Activated T-cell treated with anti-CD3 and anti-CD28 coated beads, Interleukin-2, amount 50 U/mL, for 1 hour (primary cell): ENCODE measurements at regions not wholly inside any gene's neighbourhood (a gene's known extent, or its start where the extent isn't known, plus 50 kb on each side); places are given as distances from the start of the nearest gene placed in this dataset.
"Not testable (repeated sequence)": the region's sequence is repeated elsewhere in the genome, so short reads cannot be mapped to it uniquely, and the experiment has no call there.

Source experiments
- DNase-seq: peaks from one replicate; pipeline ENCODE4 v3.0.0-alpha.2; 2020

DNA sequence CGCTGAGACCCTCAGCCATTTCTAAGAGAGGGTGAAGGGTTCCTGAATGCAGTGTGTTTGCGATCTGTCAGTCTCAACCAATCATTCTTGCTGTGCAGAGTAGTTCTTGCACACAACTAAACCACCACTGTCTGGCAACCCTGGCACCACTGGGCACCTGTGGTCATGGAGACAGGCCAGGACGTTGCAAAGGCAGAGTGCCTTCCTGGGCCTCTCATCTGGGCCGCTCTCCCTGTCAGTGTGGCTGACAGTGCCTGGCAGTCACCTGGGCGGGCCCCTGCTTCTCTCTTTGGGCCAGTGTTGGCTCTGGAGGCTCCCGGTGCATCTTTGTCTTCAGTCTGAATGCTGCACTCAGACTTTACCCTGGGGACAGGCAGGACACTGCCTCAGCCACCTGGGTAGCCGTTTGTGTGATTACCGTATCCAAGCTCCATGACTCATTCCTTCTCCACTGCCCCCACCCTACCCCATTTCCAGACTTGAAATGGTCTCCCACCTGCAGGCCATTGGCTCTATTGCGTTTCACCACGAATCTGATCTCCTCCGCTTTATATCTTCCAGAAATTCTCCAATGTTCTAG is 104.6 kb upstream of the KLF13 start:
- no peak for DNase-seq

DNA sequence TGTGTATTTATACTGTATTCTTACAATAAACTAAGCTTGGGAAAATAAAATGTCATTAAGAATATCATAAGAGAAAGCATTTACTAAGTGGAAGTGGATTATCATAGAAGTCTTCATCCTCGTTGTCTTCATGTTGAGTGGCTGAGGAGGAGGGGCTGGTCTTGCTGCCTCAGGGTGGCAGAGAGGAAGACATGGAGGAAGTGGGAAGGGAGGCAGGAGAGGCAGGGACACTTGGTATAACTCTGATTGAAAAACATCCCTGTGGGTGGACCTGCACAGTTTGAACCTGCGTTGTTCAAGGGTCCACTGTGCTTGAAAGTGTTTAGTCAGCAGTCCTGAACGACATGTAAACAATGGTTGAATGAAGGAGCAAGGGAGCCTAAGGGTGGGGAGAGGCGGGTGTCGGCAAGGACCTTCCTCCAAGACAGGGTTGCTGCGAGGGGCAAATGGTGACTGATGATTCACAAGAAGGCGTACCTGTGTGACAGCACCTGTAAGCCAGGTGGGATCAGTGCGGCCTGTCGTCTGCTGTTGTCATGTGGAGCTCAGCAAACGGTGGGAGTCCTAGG is 103.8 kb upstream of the KLF13 start:
- no peak for DNase-seq

DNA sequence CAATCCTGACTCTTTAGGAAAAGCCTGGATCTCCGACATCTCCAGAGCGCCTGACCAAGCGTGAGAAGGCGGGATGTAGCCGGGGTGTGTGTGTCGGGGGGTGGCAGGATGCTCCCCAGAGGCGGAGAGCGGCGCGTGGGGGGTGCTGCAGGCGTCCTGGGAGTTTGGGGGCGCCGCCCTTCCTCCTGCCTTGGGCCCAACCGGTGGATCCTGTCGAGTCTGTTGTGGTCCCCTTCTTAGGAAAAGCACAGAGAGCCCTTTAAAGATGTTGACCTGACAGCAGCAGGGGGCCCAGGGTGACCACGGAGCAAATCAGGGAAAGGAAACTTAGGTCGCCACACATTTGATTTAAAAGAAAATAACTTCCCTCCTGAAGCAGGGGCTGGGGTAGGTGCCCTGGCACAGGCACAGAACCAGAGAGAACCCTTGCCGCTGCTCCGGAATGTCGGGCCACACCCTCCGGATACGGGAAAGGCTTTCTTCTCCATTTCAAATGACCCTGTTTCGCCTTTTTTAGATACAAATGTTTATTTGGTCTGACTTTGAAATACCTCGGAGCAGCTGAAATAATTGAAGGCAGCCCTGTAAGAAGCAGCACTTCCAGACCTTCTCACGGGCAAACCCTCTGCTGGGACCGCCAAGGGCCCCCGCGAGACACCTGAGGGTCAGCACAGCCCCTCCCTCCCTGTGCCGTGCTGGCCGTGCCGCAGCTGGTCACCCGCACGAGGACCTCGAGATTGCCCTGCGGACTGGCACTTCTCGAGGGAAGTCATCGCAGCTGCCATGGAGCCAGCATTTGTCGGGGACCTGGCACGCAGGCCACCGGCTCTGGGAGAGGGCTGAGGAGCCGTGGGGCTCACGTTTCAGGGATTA is 102.9 kb upstream of the KLF13 start:
- DNase-seq: no peak

DNA sequence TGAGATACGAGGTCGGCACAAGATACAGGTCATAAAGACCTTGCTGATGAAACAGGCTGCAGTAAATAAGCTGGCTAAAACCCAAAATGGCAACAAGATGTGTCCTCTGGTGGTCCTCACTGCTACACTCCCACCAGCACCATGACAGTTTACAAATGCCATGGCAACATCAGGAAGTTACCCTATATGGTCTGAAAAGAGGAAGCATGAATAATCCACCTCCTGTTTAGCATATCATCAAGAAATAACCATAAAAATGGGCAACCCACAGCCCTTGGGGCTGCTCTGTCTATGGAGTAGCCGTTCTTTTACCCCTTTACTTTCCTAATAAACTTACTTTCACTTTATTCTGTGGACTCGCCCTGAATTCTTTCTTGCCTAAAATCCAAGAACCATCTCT is 102.0 kb upstream of the KLF13 start:
- DNase-seq: not testable (repeated sequence)

DNA sequence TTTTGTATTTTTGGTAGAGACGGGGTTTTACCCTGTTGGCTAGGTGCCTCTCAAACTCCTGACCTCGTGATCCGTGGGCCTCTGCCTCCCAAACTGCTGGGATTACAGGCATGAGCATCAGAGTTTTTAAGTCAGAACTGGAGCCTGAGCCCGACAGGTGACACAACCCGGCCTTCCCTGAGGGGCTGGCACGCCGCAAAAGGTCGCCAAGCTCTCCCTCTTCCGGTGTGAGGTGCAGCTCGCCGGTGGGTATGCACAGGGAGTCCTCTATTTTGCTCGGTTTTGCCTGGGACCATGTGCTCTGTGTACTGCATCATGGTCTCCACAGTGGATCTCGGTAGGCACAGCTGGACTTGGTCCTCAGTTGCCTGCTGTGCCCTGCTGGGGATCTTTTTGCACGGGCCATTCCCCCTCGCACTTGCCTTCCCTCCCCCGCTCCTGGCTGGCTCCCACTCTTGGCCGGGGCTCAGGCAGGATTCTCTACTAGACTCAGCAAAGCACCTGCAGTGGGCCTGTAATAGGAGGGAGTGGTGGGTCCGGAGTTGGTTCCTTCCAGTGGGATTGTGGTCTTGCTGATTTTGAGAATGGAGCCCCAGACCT is 101.2 kb upstream of the KLF13 start:
- no peak for DNase-seq

DNA sequence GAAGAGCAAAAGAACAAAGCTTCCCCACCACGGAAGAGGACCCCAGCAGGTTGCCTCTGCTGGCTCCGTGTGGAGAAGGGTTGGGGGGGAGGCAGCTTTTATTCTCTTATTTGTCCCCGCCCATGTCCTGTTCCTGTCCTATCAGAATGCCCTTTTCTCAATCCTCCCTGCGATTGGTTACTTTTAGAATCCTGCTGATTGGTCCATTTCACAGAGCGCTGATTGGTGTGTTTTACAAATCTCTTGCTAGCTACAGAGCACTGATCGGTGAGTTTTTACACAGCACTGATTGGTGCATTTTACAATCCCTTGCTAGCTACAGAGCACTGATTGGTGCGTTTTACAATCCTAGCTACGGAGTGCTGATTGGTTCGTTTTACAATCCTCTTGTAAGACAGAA is 100.6 kb upstream of the KLF13 start:
- DNase-seq: no peak

DNA sequence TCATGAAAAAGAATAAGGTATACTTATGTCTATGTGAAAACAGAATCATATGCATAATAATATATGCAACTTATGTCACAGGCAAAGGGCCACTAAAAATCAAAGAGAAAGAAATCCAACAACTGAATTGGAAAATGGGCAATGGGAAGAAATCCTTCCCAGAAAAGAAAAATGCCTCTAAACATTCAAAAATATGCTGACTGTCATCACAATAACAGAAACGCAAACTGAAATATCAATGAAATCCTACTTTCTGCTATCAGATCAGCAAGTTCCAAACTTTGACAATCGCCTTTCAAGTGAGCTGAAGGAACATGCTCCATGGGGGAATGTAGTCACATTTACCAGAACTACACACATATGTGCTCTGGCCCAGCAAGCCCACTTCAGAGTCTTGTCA is 99.4 kb upstream of the KLF13 start:
- DNase-seq: no peak

DNA sequence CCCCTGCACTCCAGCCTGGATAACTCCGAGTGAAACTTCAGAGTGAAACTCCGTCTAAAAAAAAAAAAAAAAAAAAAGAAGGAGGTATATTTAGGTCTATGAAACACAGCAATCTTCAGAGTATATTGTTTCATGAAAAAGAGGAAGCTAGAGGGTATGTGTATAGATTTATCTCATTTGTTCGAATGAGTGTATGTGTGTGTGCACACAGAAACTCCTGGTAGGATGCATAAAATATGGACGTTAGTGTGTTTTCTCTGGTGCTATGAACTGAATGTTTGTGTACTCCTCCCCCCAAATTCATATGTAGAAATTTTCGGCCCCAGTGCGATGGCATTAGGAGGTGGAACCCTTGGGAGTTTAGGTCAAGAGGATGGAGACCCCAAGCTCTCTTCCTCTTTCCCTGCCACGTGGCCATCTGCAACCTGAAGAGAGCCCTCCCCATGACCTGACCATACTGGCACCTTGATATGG is 98.6 kb upstream of the KLF13 start:
- no peak for DNase-seq

DNA sequence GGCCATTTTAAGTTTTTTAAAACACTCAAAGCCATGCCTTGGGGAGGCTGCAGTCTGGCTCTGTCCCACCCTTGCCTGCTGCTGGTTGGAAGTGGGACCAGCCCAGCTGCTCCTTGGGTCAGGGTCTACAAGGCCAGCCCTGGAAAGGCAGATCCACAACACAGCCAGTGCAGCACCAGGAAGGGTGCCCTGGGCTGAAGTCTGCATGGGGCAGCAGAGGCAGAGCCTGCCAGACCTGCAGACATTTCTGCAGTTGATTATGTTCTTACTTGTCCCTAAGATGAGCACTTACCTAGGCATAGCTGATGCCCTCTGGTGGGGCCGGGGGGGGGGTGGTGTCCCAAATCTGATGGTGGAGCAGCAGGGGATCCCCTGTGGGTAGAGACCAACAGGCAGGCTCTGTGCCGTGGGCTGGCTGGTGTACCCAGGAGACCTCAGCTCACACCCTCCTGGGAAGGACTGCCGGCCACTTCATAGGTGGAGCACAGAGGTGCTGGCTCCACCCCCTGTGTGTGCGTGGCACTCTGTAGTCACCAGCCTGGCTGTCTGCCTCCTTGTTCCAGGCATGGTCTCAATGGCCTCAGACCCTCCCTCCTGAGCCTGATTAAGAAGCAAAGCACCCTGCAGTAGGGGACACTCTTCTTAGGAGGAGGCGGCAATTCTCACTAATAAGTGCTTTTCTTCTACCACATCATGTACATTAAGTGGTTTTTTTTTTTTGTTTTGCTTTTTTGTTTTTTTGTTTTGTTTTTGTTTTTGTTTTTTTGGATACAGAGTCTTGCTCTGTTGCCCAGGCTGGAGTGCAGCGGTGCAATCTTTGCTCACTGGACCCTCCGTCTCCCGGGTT is 97.4 kb upstream of the KLF13 start:
- peak; percentile 15 for DNase-seq

DNA sequence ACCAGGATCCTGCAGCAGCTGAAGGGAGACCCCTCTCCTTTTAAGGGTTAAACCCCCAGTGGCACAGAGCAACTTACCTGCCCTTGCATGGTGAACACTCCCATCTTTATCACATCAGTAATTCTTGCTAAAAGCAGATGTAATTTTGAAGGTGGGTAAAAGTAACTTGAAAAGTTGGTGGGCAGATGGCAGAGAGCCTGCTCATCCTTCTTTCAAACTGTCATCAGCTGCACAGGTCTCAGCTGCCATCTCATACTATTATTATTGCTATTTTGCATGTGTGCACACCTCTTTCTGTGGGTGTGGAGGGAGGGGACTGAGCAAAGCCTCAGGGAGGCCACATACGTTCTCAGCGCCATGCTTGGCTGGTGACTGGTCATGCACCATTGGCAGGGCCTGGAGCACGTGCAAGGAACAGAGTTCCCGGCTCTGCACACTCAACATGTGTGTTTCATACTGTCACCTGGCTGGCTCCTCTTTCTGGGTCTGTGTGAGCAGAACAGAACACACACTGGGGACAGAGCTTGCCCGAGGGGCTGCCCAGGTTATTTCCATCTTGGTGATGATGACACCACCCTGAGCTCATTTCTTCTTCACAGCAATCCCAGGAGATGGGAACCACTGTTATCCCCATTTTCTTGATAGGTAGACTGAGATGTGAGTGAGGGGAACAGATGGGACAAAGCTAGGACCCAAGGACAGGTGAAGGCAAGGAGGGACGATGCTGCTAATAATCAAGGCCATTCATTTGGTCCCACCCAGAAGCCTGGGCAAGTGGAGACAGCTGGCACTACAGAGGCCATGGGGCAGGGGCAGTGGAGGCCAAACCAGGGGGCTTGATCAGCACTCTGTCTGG is 95.8 kb upstream of the KLF13 start:
- peak; percentile 8 for DNase-seq

DNA sequence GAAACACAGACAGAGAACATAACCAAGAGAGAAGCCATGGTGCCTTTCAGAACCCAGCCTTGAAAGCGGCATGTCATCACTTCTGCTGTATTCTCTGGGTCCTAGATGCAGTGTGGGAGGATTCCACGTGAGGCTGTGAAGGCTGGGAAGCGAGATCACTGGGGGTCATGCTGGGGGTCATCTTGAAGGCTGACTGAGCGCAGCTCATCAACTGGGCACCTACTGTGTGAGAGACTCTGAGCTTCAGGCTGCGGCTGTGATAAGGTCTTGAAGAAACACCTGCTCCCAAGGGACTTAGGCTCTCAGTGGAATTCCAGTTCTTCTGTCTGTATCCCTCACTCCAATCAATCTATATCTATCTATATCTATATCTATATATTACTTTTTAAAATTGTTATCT is 91.8 kb upstream of the KLF13 start:
- DNase-seq: no peak

DNA sequence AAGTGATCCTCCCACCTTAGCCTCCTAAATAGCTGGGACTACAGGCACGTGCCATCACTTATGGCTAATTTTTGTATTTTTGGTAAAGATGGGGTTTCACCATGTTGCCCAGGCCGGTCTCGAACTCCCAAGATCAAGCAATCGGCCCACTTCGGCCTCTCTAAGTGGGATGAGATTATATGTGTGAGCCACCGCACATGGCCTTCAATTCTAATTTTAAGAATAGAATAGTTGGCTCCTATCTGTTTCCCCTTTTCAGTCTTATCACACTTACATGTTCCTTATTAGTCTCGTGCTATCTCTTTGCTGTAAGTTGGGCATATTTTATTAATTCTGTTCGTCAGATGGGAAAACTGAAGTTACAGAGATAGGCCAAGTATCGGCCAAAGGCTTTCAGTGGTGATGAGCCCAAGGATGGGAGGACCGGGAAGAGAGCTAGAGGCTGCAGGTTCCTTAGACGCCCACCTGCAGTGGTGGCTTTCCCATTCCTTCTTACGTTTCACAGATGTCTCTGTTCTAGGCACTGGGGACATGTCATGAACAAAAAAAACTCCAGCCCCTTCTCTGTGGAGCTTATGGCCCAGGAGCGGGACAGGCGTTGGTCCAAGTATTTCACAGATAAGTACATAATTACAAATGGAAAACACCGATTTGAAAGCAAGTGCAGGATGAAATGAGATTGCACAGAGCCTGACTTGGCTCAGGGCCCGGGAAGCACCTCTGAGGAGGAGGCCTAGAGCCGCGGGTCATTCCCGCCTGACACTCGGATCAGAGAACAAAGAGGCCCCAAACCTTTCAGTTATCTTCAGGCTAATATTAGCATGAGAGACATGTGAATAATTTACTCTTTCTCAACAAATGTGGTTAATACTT is 91.1 kb upstream of the KLF13 start:
- no peak for DNase-seq

DNA sequence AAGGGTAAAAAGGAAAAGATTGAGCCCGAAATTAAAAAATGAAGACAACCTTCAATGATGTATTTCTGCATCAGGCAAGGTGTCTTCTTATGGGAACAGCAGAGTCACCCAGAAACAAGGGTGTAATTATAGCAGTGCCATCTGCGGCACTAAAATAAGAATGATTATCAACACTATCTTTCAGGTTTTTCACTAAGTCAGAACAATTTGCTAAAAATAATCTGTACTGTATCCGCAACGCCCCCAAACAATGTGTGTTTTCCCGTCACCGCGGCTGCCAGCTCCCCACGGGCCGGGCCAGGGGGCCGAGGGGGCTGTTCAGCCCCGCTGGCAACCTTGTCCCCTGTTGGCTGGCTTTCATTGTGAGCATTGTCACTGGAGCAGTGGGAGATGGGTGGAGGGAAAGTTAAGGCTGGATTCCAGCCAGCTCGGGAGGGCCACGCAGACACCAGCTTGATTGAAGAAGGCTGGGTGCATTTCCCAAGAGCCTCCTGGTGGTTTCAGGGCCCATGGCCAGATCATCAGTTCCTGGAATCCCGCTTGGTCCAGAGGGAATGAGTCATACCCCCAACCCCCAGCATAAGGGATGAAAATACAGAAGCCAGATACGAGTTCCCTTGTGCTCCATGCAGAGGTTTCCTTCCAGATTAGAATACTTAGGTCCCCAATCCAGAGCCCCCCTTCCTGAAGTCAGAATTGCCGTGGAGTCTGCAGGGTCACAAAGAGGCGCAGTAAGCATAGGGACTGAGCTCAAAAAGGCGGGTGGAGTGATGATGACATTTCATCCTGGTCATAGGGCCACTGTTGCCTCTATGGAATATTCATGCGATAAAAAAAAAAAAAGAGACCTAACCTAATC is 90.2 kb upstream of the KLF13 start:
- DNase-seq: no peak

DNA sequence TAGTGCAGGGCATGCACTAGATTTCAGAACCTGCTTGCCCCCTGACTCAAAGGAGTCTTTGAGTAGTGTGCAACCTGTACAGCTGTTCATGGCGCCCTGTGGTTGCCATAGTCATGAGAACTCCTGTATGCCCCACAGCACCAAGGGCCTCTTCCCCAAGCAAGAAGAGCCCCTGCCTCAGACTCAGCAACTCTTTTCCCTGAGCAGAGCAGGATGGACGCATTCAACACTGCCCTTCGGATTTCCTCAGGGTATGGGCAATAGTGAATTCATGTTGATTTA is 89.7 kb upstream of the KLF13 start:
- no peak for DNase-seq

DNA sequence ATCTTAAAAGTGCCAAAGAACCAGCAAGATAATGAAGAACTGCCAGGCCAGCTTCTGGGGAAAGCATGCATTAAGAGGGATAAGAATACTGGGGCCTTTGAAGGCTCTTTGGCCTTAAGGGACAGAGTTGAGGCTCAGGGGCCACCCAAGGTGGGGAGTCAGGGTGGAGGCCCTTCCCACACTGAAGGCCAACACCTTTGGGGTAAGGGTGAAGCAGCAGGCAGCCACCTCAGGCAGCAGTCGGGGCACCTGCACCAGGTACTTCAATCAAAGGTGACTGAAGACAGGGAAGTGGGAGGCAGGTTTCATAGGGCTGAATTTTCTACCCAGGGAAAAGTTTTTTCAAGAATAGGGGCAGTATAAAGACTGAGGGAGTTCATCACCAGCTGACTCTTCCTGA is 87.7 kb upstream of the KLF13 start:
- no peak for DNase-seq

DNA sequence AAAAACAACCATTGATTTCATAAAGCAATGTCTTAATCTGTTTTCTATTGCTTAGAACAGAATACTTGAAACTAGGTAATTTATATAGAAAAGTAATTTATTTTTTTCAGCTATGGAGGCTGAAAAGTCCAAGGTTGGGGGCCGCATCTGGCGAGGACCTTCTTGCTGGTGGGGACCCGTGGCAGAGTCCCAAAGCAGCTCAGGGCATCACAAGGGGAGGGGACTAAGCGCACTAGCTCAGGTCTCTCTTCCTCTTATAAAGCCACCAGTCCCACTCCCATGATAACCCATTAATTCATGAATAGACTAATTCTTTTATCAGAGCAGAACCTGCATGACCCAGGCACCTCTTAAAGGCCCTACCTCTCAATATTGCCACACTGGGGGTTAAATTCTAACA is 87.2 kb upstream of the KLF13 start:
- DNase-seq: peak; percentile 6

DNA sequence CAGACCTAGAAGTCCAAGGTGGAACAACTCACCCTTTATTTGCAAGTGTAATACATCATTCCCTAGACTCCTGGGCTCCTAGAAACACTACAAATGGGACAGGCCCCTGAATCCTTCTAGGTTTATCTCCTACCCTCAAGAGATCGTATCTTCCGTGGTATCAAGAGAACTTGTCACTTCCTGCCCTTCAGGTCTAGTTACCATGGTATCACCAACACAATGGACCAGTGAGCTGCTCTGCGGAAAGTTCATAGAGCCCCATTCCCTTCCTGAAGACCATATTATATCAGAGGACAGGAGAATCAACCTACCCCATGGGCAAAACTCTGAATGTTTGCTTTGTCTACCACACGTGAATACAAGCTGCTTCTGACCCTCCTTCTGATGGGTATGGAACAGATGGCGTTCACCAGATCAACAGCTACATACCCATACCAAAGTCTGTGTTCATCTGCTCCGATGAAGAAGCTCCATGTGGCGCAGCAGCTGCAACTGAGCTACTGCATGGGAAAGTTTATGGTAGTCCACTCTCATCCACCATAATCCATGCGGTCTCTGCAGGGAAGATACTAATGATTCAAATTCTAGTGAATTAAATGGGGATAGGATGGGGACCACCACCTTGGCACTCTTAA is 84.6 kb upstream of the KLF13 start:
- DNase-seq: peak; percentile 15

DNA sequence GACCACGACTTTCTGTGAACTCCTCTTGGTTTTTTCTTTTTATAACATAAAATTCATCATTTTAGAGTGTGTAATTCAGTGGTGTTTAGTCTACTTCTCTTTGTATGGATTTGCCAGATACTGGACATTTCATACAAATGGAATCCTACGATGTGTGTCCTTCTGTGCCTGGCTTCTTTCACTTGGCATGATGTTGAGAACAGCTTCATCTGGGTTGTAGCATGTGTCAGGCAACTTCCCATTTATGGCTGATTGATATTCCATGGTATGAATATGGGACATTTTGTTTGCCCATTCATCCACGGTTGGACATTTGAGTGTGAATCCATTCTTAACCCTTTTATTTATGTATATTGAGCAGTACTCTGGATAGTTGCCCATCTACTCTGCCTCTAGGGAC is 82.7 kb upstream of the KLF13 start:
- no peak for DNase-seq

DNA sequence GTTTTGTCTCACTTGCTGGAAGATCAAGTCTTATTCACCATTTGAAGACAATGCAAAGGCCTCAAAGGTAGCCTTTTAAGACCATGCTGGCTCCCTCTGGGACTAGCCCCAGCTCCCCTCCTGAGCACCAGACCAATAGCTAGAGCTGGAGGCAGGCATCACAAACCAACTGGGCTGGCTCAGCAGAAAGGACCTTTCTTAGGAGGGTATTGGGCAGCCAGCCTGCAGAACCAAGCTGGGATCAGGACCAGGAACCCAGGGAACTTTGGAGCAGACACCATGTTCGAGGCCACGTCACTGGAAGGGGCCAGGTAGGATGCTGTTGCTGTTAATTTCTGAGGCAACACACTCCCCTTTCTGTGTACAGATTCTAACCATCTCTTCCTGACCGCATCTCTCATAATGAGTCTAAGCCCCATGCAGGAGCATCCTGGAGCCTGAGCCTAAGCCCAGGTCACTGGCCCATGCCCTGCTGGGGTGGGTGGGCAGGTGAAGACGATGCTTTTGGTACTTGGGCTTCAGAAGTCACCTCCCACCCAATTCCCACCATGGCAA is 81.4 kb upstream of the KLF13 start:
- no peak for DNase-seq
